Pancreas (tissue), 10 donors: ENCODE measurements at regions not wholly inside any gene's neighbourhood (a gene's known extent, or its start where the extent isn't known, plus 50 kb on each side); places are given as distances from the start of the nearest gene placed in this dataset.

Source experiments
- ATAC-seq, 4 donors: fragments of 200-7000 bp; cut with Tn5 transposase; one replicate each; pipeline versions ENCODE4 v1.8.0 to v1.9.1; 2020; ENCODE audit warnings: mild to moderate bottlenecking in 4 of 4, moderate library complexity in 4 of 4
- DNase-seq, 6 donors: peaks; one replicate each; pipeline ENCODE4 v3.0.0-alpha.2; 2020
- FAIRE-seq: peaks from 2 replicates; lab custom pipeline; 2012; peaks lifted over from hg19 to GRCh38; lab: Jason Lieb, UNC
- H3K27ac ChIP-seq, 4 donors: fragments of 200-600 bp; sonication (generic); 1 replicate in 3 of 4; 2 replicates in 1 of 4; pipeline versions ENCODE4 v1.5.0 to v1.8.0; 2020
- H3K27me3 ChIP-seq, 4 donors: fragments of 200-600 bp; one replicate each; pipeline ENCODE4 v1.8.0; 2021
- H3K36me3 ChIP-seq, 3 donors: fragments of 200-600 bp; sonication (generic) in 1 of 3; one replicate each; pipeline versions ENCODE4 v1.5.0 to v1.8.0; 2020 to 2021
- H3K4me1 ChIP-seq, 3 donors: fragments of 200-600 bp; one replicate each; pipeline ENCODE4 v1.8.0; 2021
- H3K4me3 ChIP-seq, 4 donors: fragments of 200-600 bp; sonication (generic) in 2 of 4; one replicate each; pipeline versions ENCODE4 v1.5.0 to v1.8.0; 2020 to 2021
- H3K9me3 ChIP-seq, 4 donors: fragments of 200-600 bp; one replicate each; pipeline ENCODE4 v1.8.0; 2021
- WGBS, 2 donors: extraction: QIAGEN DNeasy Blood & Tissue Kit; methylation state at CpG; one replicate each; pipeline ENCODE4 v1.1.7; 2013; 5-methylcytosine and 5-hydroxymethylcytosine counted together
- intact Hi-C, 3 donors: fragments of 100-400 bp; cut with DNase I; formaldehyde crosslinking; loops; one replicate each; pipeline versions ENCODE4 v1.11.1 to v1.14.2; 2022
- TF ChIP-seq, protein P1 (sequence below), 4 donors: fragments of 200-600 bp; sonication (generic) in 3 of 4; IDR thresholded peaks; one replicate each; pipeline versions ENCODE4 v1.5.0 to v1.8.0; 2021; ENCODE audit warnings: antibody characterized with exemption in 4 of 4
- donor health status: healthy with polysubstance abuse.
- donor health status: DM: no; HTN: no; CAD: no; lungs with moderate emphysema.
- donor health status: DM: no; HTN: no; CAD: no.
- donor health status: control.
- donor health status: control.
- donor health status: Bipolar disorder and iron deficiency.
- donor health status: DM: yes; HTN: yes; CAD: no.
- donor health status: DM: no; HTN: no; CAD: no.
- donor health status: DM: no; HTN: no; CAD: no.
- donor health status: DM: yes; HTN: yes; CAD: no.

- DNase-seq = no peak
- Histone ChIP-seq H3K27ac (no peak overlapping the region), H3K27me3 (peaks cover 0 to 31% (median 7%) of the 10 kb centered on the region in 4 donors), H3K9me3 (no peaks in the 10 kb centered on the region), H3K4me1 (peaks cover 0 to 3% (median 0%) of the 10 kb centered on the region in 3 donors), H3K36me3 (no peaks in the 10 kb centered on the region), H3K4me3 (no peak overlapping the region)
- TF ChIP-seq, protein P1, sequence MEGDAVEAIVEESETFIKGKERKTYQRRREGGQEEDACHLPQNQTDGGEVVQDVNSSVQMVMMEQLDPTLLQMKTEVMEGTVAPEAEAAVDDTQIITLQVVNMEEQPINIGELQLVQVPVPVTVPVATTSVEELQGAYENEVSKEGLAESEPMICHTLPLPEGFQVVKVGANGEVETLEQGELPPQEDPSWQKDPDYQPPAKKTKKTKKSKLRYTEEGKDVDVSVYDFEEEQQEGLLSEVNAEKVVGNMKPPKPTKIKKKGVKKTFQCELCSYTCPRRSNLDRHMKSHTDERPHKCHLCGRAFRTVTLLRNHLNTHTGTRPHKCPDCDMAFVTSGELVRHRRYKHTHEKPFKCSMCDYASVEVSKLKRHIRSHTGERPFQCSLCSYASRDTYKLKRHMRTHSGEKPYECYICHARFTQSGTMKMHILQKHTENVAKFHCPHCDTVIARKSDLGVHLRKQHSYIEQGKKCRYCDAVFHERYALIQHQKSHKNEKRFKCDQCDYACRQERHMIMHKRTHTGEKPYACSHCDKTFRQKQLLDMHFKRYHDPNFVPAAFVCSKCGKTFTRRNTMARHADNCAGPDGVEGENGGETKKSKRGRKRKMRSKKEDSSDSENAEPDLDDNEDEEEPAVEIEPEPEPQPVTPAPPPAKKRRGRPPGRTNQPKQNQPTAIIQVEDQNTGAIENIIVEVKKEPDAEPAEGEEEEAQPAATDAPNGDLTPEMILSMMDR (IDR thresholded peaks at IDR 0.05) = no peak
- no peak for FAIRE-seq
- intact Hi-C loops = no loop called here
- 71 to 80% methylated on average over 5 of the region's 5 CpGs for WGBS, 2 donors
- peak in 1 of 4 donors; percentile 26 for ATAC-seq
Measured at GRCh38 chr6:105985098-105985815, 100.9 kb upstream of the PRDM1 start.

GRCh38 chr6:105983763-105984162 lies 102.4 kb upstream of the PRDM1 start:
- Histone ChIP-seq H3K27ac (no peak overlapping the region), H3K4me1 (peaks cover 0 to 3% (median 0%) of the 10 kb centered on the region in 3 donors), H3K27me3 (peaks cover 0 to 37% (median 7%) of the 10 kb centered on the region in 4 donors), H3K4me3 (no peak overlapping the region), H3K9me3 (no peaks in the 10 kb centered on the region), H3K36me3 (no peaks in the 10 kb centered on the region)
- TF ChIP-seq, protein P1 (IDR thresholded peaks at IDR 0.05) = no peak
- ATAC-seq = no peak
- DNase-seq = no peak
- intact Hi-C loops = no loop called here
- no peak for FAIRE-seq

DNA sequence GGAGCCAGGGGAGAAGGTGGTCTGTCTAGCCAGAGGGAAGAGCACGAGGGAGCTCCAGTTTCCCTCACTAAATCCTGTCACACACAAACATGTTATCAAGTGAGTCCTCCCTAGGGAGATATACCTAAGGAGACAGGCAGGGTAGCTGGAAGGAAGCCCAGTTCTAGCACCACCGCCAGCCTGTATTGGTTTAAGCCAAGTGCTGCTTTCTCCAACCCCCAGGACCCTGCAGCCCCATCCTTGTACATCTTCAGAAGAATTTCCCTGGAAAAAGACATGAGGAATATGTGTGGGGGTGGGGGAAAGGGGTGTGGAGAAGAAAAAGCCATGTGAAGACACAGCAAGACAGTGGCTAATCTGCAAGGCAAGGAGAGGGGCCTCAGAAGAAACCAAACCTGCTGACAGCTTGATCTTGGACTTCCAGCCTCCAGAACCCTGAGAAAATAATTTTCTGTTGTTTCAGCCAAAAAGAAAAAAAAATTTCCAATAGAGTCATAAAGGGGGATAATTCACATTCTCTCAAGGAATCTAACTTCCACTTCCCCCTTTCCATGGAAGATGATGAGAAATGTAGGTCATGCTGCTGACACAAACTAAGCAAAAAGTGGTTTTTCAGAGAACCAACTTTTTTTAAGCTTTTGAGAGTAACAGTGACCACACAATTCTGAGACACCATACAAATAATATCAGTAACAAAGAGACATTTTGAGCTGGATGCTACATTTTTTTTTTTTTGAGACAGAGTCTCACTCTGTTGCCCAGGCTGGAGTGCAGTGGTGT lies 103.2 kb upstream of the PRDM1 start:
- DNase-seq = no peak
- H3K4me1 ChIP-seq = peaks cover 0 to 3% (median 0%) of the 10 kb centered on the region in 3 donors
- TF ChIP-seq, protein P1 (IDR thresholded peaks at IDR 0.05) = no peak
- intact Hi-C loops = no loop called here
- no peak overlapping the region for H3K27ac ChIP-seq
- H3K4me3 ChIP-seq = no peak overlapping the region
- WGBS, 2 donors = 75 to 77% methylated on average over 2 of the region's 2 CpGs
- H3K9me3 ChIP-seq = no peaks in the 10 kb centered on the region
- H3K27me3 ChIP-seq = peaks cover 0 to 37% (median 7%) of the 10 kb centered on the region in 4 donors
- ATAC-seq = no peak
- FAIRE-seq = no peak
- H3K36me3 ChIP-seq = no peaks in the 10 kb centered on the region

DNA sequence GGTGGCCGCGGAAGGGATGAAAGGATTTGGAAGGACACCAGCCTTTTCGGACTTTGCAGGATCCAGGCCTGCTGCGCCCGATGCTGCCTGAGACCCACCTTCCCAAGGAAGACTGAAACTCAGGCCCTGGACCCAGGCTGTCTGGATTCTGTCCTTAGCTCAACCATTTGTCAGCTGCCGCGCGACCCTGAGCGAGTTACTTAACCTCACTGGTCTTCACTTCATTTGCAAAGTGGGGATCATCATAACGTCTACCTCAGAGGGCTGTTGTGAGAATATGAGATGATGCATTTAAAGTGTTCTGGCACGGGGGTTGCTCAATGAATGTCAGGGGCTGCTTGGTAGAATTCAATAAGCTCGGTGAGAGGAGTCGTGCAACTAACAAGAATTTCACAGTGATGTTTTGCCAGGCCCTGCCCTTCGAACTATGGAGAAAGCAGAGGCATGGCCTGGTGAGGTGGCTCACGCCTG lies 104.2 kb upstream of the PRDM1 start:
- DNase-seq (no peak), ATAC-seq (no peak), FAIRE-seq (no peak)
- Histone ChIP-seq H3K4me3 (no peak overlapping the region), H3K9me3 (no peaks in the 10 kb centered on the region), H3K4me1 (peaks cover 0 to 3% (median 0%) of the 10 kb centered on the region in 3 donors), H3K27me3 (peaks cover 0 to 37% (median 7%) of the 10 kb centered on the region in 4 donors), H3K36me3 (no peaks in the 10 kb centered on the region), H3K27ac (no peak overlapping the region)
- WGBS, 2 donors = 67 to 68% methylated on average over 15 of the region's 15 CpGs
- intact Hi-C loops = no loop called here
- TF ChIP-seq, protein P1 (IDR thresholded peaks at IDR 0.05) = no peak
